Duodenal mucosa (tissue), 2 donors: ENCODE measurements at regions not wholly inside any gene's neighbourhood (a gene's known extent, or its start where the extent isn't known, plus 50 kb on each side); places are given as distances from the start of the nearest gene placed in this dataset.
A peak's percentile ranks its signal among the peaks of the same experiment; 100 is the strongest.
"Not testable (repeated sequence)": the region's sequence is repeated elsewhere in the genome, so short reads cannot be mapped to it uniquely, and the experiment has no call there.

ENCODE experiments used
- H3K27ac ChIP-seq: one replicate; pipeline ENCODE4 v1.7.0; 2013; ENCODE audit warnings: low read depth, low read length
- H3K27me3 ChIP-seq, 2 donors: one replicate each; pipeline ENCODE4 v1.7.0; 2013; ENCODE audit warnings: low read length in 2 of 2, control low read depth in 1 of 2; ENCODE audit not compliant: insufficient read depth in 2 of 2, control insufficient read depth in 1 of 2
- H3K36me3 ChIP-seq, 2 donors: one replicate each; pipeline ENCODE4 v1.7.0; 2013; ENCODE audit warnings: low read length in 2 of 2, control low read depth in 1 of 2; ENCODE audit not compliant: insufficient read depth in 2 of 2, control insufficient read depth in 1 of 2
- H3K4me1 ChIP-seq, 2 donors: one replicate each; pipeline ENCODE4 v1.7.0; 2013; ENCODE audit warnings: low read length in 2 of 2, control low read depth in 1 of 2; ENCODE audit not compliant: insufficient read depth in 2 of 2, control insufficient read depth in 1 of 2
- H3K4me3 ChIP-seq, 2 donors: one replicate each; pipeline ENCODE4 v1.7.0; 2013; ENCODE audit warnings: low read length in 2 of 2, low read depth in 1 of 2
- H3K9ac ChIP-seq, 2 donors: one replicate each; pipeline ENCODE4 v1.7.0; 2013; ENCODE audit warnings: low read length in 2 of 2, low read depth in 1 of 2
- H3K9me3 ChIP-seq, 2 donors: one replicate each; pipeline ENCODE4 v1.7.0; 2013; ENCODE audit warnings: low read length in 2 of 2, control low read depth in 1 of 2; ENCODE audit not compliant: control insufficient read depth in 1 of 2

DNA sequence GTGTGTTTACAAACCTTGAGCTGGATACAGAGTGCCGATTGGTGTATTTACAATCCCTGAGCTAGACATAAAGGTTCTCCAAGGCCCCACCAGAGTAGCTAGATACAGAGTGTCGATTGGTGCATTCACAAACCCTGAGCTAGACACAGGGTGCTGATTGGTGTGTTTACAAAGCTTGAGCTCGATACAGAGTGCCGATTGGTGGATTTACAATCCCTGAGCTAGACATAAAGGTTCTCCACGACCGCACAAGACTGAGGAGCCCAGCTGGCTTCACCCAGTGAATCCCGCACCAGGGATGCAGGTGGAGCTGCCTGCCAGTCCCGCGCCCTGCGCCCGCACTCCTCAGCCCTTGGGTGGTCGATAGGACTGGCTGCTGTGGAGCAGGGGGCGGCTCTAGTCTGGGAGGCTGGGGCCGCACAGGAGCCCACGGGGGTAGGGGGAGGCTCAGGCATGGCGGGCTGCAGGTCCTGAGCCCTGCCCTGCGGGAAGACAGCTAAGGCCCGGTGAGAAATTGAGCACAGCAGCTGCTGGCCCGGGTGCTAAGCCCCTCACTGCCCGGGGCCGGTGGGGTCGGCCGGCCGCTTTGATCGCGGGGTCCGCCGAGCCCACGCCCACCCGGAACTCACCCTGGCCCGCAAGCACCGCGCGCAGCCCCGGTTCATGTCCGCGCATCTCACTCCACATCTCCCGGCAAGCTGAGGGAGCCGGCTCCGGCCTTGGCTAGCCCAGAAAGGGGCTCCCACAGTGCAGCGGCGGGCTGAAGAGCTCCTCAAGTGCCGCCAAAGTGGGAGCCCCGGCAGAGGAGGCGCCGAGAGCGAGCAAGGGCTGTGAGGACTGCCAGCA lies 114.0 kb downstream of the GPX5 start:
- not testable (repeated sequence) for H3K27ac ChIP-seq, H3K36me3 ChIP-seq, H3K4me1 ChIP-seq, H3K4me3 ChIP-seq, H3K9me3 ChIP-seq, H3K9ac ChIP-seq
- H3K27me3 ChIP-seq: peaks cover 17 to 31% of the 10 kb centered on the region in 2 donors

DNA sequence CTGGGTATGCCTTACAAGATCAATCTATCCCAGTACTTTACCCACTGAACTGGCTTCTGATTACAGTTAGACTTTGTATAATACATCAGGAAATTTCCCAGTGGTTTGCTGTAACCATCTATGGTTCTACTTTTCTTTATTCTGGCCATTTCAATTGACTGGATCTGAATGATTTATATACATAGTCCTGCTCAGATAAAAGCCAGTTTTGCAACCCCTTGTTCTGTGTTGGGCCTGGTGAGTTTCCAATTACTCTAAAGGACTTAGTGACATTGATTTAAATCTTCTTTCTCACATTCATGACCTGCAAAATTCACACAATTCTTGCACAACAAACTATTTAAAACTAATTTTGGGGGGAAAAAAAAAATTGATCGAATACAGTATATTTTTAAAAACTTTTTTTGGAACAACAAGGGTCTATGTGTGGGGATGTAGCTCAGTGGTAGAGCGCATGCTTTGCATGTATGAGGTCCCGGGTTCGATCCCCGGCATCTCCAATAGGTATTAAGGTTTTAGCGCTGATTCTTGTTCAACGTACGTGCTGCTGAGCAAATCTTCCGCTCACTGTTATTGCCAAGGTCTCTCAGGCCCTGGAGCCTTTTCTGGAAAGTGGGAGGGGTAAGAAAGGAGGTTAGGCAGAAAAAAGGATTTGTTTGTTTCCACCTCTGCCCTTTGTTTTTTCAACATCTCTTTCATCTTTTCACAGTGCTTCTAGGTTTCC lies 117.5 kb downstream of the GPX5 start:
- Histone ChIP-seq H3K9me3 (no peaks in the 10 kb centered on the region), H3K4me3 (no peak overlapping the region), H3K27me3 (peaks cover 2 to 9% of the 10 kb centered on the region in 2 donors), H3K27ac (no peak overlapping the region), H3K9ac (no peak overlapping the region), H3K4me1 (peaks cover 0 to under 1% of the 10 kb centered on the region in 2 donors), H3K36me3 (no peaks in the 10 kb centered on the region)

DNA sequence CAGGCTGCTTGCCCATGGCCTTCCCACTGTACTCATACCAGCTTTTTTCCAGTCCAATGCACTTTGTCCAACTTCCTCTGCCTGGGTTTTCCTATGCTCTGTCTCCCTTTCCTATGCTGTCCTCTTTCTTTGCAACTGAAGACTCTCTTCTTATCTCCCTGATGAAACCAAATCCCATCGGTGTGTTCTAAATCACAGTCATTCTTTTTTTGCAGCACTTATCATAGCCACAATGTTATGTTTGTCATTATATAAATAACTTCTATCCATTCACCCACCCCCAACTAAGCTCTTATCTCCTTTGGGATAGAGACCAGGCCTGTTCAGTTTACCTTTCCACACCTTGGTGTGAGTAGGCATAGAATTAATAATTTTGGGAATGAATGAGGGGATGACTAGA lies 121.0 kb downstream of the GPX5 start:
- H3K9me3 ChIP-seq: no peaks in the 10 kb centered on the region
- peaks cover 0 to 3% of the 10 kb centered on the region in 2 donors for H3K4me1 ChIP-seq
- peaks cover 9 to 24% of the 10 kb centered on the region in 2 donors for H3K27me3 ChIP-seq
- H3K27ac ChIP-seq: no peak overlapping the region
- no peak overlapping the region for H3K9ac ChIP-seq
- no peaks in the 10 kb centered on the region for H3K36me3 ChIP-seq
- H3K4me3 ChIP-seq: no peak overlapping the region

DNA sequence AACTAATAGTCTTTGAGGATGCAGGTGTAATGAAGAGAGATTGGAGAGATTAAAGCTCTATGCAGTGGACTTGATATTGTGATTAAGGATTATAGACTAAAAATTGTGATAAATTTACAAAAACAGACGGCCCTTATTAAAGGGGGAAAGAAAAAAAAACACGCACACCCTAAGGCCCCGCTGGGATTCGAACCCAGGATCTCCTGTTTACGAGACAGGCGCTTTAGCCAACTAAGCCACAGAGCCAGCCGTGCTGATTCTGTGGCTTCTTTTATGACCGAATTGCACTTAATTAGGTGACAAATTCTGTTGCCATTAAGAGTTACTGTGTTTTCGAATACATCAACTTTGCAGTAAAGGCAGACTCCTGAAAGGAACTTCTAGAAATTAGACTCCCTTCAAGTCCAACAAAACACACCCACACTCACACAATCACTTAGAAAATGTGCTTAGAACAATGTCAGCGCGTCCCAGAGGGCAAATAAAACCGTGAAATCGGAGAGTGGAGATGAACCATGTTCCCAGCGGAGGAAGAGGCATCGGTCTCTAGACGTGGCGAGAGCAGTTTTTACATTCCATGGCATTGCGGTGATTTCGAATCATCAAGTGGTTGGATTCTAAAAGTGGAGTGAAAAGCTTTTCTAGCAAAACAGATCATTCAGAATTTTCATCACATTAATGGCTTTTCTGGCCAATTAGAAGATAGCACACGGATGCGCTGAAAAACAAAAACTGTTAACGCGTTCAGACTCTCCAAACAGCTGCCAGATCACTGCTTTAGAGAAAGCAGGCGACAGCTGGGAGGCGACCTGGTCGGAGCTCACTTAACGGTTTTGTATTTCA lies 122.6 kb downstream of the GPX5 start:
- Histone ChIP-seq H3K4me3 (peak overlapping the region in 1 of 2 donors; percentile 38), H3K9ac (no peak overlapping the region)

DNA sequence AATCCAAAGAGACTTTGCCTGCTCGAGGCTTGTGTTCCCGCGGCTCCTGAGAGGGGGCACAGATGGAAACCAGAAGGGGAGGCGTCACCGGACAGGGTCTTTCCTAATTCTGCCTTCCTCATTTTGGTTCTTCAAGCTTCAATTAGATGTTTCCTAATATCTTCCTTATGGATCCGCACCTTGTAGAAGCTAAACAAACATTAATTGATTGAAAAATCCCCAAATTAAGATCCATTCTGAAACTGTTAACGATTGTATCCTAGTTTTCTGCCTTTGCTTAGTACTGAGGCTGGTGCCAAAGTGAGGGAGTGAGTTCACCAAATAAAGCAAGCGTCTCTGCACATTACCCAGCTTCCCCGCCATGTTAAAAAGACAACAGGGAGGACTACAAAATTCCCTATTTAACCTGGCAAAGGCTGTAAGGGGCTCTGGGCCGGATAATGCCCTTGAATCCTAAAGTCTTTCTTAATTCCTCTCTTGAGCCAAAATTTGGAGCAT lies 123.2 kb downstream of the GPX5 start:
- peak overlapping the region in 1 of 2 donors; percentile 38 for H3K4me3 ChIP-seq
- H3K9ac ChIP-seq: no peak overlapping the region
- H3K9me3 ChIP-seq: no peaks in the 10 kb centered on the region
- no peaks in the 10 kb centered on the region for H3K36me3 ChIP-seq
- peaks cover 9 to 28% of the 10 kb centered on the region in 2 donors for H3K27me3 ChIP-seq
- H3K4me1 ChIP-seq: peaks cover 0 to 3% of the 10 kb centered on the region in 2 donors
- no peak overlapping the region for H3K27ac ChIP-seq

More for the DNA sequence above, 122.6 kb downstream of the GPX5 start:
- H3K27ac ChIP-seq: no peak overlapping the region
- H3K9me3 ChIP-seq: no peaks in the 10 kb centered on the region
- H3K36me3 ChIP-seq: no peaks in the 10 kb centered on the region
- peaks cover 0 to 3% of the 10 kb centered on the region in 2 donors for H3K4me1 ChIP-seq
- H3K27me3 ChIP-seq: peaks cover 9 to 28% of the 10 kb centered on the region in 2 donors

DNA sequence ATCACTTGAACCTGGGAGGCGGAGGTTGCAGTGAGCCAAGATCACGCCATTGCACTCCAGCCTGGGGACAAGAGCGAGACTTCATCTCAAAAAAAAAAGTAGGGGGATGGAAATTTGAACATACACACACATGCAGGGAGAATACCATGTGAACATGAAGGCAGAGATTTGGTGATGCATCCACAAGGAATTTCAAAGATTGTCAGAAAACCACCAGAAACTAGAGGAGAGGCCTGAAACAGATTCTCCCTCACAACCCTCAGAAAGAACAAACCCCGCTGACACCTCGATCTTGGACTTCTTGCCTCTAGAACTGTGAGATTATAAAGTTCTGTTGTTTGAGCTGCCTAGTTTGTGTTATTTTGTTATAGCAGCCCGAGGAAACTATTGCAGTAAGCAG lies 125.5 kb downstream of the GPX5 start:
- Histone ChIP-seq H3K27ac (no peak overlapping the region), H3K9ac (no peak overlapping the region), H3K27me3 (peaks cover 9 to 28% of the 10 kb centered on the region in 2 donors), H3K9me3 (no peaks in the 10 kb centered on the region), H3K4me3 (no peak overlapping the region), H3K36me3 (no peaks in the 10 kb centered on the region), H3K4me1 (peaks cover 0 to 3% of the 10 kb centered on the region in 2 donors)

DNA sequence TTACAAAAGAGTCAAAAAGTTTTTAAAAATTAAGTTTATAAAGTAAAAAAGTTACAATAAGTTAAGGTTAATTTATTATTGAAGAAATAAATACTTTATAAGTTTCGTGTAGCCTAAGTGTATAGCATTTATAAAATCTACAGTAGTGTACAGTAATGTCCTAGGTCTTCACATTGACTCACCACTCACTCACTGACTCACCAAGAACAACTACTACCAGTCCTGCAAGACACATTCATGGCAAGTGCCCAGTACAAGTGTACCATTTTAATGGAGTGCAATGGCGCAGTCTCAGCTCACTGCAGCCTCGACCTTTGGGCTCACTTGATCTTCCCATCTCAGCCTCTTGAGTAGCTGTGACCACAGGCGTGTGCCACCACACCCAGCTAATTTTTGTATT lies 128.2 kb downstream of the GPX5 start:
- Histone ChIP-seq H3K27me3 (peaks cover 5 to 33% of the 10 kb centered on the region in 2 donors), H3K9me3 (no peaks in the 10 kb centered on the region), H3K9ac (no peak overlapping the region), H3K4me3 (no peak overlapping the region), H3K4me1 (peaks cover 0 to 5% of the 10 kb centered on the region in 2 donors), H3K36me3 (no peaks in the 10 kb centered on the region), H3K27ac (no peak overlapping the region)

DNA sequence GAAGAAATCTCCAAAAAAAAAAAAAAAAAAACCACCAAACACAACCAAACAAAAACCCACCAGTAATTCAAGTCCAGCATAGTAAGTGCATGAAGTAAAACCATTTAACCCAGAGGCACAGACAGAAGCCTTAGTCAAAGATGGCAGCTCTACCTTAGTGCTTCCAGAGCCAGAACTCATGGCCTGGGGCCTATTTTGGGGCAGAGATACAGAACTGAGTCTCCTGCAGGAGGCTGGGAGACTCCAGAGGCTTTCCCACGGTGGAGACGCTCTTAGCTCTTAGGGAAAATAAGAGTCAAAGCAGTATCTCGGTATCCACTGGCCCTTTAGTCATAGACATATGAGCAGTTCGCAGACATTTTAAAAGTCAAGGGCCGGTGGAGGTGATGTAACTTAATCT lies 129.5 kb downstream of the GPX5 start:
- peaks cover 14 to 34% of the 10 kb centered on the region in 2 donors for H3K27me3 ChIP-seq
- no peak overlapping the region for H3K9ac ChIP-seq

DNA sequence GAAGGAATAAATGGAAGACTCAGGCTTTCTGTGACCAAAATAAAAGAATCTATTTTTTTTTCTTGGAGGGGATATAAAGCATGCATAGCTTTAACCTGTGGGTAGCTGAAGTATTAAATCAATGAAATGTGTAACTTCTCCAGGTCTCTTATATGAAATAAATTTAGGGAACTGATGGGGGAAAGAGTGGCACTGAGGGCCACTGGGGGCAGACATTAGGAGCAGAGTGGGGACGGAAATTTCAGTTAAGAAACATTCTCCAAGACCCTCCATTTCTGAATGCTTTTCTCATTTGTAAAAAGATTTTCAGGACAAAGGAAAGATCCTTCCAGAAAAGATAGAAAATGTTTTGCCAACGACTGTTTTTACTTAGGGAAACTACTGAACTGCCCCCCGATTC lies 131.0 kb downstream of the GPX5 start:
- H3K36me3 ChIP-seq: no peaks in the 10 kb centered on the region
- H3K9me3 ChIP-seq: no peaks in the 10 kb centered on the region
- no peak overlapping the region for H3K4me3 ChIP-seq
- no peak overlapping the region for H3K9ac ChIP-seq
- no peak overlapping the region for H3K27ac ChIP-seq
- peaks cover 14 to 32% of the 10 kb centered on the region in 2 donors for H3K27me3 ChIP-seq
- H3K4me1 ChIP-seq: peaks cover 0 to 5% of the 10 kb centered on the region in 2 donors

More for the DNA sequence above, 129.5 kb downstream of the GPX5 start:
- H3K4me3 ChIP-seq: no peak overlapping the region
- H3K9me3 ChIP-seq: no peaks in the 10 kb centered on the region
- peaks cover 0 to 5% of the 10 kb centered on the region in 2 donors for H3K4me1 ChIP-seq
- H3K36me3 ChIP-seq: no peaks in the 10 kb centered on the region
- H3K27ac ChIP-seq: no peak overlapping the region
